Stimulated activated CD8-positive, alpha-beta memory T cell treated with anti-CD3 and anti-CD28 coated beads, Interleukin-15, amount 100 ng/mL, for 48 hours (primary cell): ENCODE measurements at regions not wholly inside any gene's neighbourhood (a gene's known extent, or its start where the extent isn't known, plus 50 kb on each side); places are given as distances from the start of the nearest gene placed in this dataset.

Experiments
- DNase-seq, 2 donors: peaks; one replicate each; pipeline ENCODE4 v3.0.0-alpha.2; 2020; ENCODE audit warnings: low read depth in 2 of 2

DNA sequence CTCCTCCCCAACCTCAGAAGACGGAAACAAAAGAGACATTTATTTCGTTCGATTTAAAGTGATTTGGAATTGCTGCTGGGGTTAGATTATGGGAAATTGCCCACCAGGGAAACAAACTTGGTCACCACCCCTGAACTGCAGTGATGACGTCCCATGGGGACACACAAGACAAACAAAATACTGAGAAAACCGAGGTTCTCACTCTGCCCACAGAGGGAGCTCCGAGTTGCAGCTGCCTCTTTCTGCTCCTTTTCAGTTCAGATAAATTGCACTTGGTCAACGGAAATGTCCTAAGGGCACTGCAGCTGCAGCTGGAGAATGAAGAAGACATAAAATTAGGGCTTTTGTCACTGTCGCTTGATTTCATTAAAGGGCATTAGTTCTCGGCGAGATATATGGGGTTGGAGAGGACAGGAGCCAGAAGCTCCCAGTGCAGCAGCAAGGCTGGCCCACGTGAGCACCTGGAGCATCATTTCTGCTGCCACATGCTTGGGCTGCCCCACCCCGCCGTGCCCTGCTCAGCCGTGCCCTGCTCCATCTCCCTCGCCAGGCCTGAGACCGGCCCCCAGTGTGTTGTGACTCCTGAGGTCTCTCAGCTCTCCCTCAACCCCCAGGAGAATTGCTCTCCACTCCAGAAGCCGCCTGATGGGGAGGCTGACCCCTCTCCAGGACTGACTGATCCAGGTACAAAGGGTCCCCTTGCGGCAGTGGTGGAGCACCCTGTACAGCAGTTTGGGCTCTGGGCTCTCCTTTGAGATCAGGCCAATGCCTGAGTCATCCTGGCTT, 231.7 kb upstream of the AJAP1 start:
- DNase-seq, result no peak

DNA sequence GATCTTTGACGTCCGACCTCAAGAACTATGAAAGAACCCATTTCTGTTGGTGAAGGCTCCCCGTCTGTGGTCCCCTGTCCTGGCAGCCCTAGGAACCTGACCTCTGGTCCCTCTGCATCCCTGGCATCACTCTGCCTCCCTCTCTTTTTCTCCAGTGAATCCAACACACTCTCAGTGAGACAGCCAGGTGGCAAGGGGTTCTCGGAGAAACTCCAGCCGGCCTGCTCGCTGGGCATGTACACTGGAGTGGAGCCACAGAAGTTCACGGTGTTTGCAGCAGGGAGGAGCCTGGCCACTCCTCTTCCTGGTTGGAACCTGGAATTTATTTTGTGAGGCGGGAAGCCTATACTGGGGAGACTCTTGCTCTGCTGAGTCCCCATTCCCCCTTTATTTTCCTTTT, 230.2 kb upstream of the AJAP1 start:
- no peak for DNase-seq

DNA sequence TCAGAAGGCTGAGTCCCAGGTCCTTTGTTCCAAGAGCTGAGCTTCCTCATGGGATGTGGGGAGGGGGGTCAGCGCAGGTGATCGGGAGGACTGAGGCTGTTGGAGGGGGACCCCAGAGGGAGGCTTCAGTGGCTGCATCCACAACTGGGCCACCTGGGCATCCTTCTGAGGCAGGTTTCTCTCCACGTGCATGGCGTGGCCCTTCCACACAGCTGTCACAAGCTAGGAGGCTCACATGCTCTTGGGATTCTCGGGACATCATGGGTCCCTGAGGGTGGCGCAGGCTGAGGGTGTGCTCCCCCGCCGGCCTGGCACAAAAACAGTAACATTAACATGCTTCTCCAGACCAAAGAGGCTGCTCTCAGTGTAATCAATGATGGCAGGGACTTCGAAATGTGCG, 229.6 kb upstream of the AJAP1 start:
- DNase-seq, result no peak

DNA sequence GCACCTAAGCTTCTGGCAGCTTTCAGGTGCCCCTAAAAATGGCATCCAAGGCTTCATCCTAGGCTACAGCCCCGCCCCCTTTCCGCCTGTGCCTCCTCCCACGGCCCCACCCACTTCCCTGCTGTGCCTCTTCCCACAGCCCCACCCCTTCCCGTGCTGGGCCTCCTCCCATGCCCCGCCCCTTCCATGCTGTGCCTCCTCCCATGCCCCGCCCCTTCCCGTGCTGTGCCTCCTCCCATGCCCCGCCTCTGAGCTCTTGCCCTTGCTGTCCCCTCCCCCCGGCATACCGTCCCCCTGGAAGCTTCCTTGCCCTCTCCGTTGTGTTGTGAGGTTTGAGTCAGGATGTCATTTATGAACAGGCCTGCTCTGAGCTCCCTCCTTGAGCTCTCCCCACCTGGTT, 228.5 kb upstream of the AJAP1 start:
- no peak for DNase-seq

DNA sequence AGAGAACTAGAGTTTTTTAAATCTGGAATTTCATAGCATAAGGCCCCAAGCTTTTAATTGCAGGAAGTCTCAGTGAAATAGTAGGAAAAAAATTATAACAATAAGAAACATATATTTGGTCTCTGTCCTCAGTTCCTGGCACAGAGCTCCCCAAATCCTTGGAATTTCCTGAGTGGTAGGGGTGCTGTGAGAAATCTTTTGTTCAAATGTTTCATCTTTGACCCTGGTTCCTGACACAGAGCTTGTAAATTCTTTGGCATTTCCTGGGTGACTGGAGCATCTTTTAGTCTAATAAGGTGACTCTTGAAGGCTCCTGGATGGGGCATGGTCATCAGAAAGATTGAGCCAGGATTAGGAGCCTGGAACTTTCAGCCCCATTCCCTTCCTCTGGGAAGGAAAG, 225.7 kb upstream of the AJAP1 start:
- no peak for DNase-seq

DNA sequence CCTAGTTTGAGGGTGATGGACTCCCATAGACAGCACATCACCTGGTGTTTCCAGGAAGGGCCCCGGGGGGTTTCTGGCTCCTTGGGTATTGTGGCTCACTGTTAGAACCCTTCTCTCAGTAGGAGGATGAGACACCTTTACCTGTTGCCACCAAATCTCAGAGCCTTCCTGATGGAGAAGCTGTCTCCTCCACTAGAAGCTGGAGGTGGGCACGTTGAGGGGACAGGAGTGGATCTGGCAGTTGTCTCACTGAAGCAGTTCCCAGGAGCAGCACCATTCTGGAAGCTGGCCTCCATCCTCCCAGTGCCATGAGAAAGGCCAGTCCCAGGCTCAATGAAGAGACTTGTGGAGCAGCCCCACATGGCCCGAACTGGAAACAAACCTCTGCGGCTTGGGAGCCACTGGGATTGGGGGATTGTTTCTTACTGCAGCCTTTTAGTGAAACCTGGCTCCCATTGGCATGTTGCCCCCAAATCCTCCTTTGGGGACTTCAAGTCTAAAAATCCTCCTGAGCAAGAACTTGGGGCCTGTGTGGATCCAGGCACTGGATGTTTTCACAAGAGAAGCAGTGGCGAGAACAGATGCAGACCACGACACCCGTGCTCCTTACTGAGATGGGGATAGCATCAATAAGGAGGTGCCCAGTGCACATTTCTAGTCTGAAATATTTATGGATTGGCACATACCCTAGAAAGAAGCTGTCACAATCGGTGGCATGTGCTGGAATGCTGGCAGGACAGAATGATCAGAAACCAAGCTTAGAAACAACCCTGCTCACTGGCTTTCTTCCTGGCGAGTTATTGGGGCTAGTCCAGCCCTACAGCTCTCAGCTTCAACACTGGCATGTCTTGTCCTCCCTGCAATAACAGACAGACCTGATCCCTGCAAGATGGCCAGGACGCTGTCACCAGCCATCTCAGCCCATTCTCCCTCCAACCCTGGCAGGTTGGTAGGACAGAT, 223.7 kb upstream of the AJAP1 start:
- DNase-seq, result no peak

DNA sequence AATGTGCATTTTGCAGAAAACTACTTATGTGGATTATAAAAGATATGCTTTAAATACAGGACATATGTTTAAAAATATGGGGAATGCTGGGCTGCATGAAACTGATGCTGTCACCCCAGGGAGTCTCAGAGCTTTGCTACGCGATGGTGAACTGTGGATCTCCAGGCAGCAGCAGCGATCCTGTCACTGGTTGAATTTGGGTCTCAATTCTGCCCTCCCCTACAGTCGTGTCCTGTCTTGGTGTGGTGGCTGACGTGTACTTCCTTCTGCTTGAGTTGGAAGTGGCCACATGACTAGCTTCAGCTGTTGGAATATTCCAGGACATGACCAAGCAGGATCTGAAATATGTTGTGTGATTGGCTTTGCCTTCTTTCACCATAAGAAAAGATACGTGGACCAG, 222.9 kb upstream of the AJAP1 start:
- no peak for DNase-seq

DNA sequence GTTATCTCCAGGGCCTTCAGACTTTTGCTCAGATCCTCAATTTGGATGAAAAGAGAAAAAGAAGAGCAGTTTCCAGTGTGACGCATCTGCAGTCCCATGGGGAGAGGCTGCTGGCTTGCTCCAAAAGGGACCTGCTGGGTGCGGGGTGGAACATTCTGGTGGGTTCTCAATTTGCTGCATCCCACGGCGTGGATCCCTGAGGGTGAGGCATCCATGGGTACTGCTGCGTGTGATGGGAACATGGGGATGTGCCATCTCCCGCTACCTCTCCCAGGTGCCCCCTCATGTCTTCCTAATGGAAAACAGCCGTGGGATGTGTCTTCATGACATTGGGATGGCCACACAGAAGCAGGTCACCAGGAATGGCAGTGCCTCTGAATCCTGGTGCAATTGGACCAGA, 221.3 kb upstream of the AJAP1 start:
- no peak for DNase-seq

DNA sequence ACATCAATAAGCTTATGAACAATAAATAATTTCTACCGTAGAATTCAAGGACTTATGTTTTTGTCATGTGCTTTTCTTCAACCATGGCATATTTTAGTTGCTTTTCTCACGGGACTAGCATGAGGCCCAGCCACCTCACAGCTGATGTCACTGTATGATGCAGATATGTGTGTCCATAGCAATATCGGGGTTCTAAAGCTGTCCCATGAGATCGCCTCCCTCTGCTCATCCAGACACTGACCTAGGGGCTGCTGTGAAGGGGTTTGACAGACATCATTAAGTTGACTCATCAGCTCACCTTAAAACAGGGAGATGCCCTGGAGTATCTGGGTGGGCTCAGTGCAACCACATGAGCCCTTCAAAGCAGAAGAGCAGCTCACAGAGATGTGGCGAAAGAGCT, 210.3 kb upstream of the AJAP1 start:
- DNase-seq, result no peak

DNA sequence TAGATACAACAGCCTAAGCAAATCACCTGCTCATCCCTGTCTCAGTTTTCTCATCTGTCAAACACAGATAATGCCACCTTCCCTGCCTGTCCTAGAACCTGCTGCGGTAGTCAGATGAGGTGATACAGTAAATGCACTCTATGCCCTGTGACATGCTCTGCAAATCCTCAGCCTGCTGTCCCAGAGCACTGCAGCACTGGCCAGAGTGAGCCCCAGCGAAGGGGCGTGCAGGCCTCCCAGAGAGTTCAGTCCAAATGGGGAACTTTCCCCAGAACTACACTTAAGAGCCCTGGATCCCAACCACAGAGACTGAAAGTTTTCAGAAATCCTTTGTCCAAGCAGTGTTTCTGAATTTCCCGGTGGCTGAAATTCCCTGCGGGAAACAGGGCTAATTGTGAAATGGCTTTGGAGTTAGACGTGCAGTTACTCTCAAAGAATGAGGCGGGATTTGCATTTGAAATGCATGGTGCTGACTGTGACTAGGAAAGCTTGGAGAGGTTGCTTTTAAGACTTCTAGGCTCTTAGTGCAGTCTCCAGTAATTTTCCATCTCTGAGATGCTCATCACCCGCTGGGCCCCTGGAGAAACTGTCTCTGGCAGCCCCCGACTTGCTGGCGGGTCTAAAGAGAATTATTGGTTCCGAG, 206.5 kb upstream of the AJAP1 start:
- no peak for DNase-seq

DNA sequence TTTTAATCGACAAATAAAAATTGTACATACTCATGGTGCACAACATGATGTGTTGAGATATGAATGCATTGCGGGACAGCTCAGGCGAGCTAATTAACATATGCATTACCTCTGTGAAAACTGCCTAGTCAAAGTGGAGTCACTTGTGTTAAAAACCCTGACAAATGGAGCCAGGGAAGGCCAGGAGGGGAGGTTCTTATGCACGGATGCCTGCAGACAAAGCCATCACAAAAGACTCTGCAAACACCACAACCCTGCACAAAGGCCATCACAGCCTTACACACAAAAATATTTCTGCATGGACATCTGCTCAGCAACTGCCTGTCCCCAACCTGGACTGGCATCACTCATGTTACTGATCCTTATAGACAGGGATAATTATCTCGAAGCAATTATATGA, 204.4 kb upstream of the AJAP1 start:
- no peak for DNase-seq

DNA sequence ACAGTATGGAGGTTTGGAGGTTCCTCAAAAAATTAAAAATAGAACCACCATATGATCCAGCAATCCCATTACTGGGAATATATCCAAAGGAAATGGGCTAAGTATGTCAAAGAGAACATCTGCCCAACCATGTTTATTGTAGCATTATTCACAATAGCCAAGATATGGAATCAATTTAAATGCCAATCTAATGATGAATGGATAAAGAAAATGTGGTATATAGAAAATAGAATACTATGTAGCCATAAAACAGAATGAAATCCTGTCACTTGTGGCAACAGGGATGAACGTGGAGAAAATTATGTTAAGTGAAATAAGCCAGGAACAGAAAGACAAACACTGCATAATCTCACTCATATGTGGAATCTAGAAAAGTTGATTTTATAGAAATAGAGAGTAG, 201.7 kb upstream of the AJAP1 start:
- DNase-seq, result no peak

DNA sequence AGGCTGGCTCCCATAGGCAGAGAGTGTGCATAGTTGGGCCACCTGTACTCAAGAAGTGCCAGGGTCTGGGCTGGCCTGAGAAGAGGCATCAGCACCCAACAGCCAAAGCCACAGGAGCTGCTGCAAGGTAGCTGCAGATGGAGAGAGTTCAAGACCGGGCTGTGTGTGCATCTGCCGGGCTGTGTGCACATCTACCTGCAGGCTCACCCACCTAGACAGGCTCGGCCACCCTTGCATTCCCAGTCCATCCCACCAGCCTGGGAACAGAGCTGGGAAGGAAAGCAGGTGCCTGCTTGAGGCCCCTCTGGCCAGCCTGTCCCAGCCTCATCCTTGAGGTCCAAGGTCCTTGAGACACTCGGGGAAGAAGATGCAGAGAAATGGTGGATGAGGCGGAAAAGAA, 194.4 kb upstream of the AJAP1 start:
- DNase-seq, result no peak

DNA sequence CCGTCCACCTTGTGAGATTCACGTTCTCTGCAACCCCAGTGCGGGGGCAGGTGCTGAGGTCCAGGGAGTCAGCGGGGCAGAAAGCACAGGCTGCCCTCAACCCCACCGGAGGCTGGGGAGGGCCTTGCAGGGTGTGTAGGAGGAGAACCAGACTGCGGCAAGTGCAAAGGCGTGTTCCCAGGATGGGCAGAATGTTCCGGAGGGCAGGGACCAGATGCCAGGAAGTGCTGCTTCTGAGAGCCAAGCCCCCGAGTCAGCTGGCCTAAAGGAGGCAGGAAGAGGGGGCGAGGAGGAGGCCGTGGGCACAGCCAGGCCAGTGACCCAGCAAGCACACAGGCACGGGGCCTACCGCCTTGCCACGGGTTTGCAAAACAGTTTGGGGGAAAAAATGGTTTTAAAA, 193.8 kb upstream of the AJAP1 start:
- DNase-seq, result no peak

DNA sequence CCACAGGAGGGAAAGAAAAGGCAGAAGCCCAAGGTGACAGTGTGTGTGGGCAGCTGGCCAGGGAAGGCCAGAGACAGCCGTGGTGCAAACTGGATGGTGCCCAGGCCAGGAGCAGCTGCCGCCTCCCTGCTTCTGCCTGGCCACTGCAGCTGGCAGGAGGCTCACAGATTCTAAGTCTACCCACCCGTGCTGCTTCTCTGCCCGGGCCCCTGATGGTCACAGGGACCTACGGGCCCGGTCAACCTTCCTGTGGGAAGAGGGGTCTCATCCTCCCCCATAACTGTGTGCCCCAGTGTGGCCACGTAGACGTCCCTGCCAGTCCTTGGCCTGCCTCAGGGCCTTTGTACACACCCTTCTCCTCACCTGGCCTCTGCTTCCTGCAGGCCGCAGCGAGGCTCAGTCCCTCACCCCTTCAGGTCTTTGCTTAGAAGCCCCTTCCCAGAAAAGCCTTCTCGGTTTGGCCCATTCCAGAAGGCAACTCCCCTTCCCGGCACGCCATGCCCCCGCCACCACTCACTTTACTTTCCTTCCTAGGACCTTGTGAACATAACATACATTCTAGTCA, 192.6 kb upstream of the AJAP1 start:
- DNase-seq, result no peak

DNA sequence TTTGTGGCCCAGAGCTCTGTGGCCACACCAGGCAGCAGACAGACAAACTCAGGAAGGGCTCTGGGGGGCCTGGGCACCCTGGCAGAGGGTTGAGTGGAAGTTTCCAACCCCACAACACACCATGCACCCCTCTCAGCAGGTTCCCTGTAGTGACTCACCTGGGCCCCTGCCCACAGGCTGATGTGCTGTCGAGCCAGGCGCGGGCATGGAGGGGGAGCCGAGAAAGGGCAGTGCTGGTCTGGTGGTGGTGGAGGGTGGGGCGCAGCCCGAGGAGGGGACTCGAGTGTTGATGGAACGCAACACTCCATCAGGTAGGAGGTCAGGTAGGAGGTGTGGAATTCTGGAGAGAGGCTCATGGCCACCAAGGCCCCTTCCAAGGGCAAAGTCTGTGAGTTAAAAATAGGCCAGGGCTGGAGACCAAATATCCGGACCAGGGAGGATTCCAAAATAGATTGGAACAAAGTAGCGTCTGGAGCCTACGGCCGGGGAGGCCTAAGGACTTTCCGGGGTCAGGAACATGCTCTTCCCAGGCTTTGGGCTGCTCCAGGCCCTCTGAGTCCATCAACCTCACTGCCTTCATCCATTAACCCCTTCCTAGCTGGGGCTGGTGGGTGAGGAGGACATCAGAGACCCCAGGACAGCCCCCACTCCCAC, 191.5 kb upstream of the AJAP1 start:
- no peak for DNase-seq

DNA sequence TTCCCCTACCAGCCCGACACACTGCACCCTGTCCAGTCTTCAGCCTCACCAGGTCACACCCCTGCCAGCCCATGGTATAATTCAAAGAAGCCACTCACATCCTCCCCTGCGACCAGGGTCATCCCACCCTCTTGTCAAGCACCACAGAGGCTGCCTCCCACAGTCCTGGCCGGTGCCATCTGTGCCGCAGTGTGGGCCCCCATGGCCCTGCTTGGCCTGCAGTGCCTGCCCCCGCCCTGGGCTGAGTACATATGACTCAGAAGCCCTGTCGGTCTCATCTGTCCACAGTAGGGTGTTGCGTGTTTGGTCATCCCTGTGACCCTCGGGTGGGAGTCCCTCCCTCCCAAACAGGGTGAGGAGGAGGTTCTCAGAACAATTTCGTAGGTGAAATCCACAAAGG, 190.8 kb upstream of the AJAP1 start:
- no peak for DNase-seq

DNA sequence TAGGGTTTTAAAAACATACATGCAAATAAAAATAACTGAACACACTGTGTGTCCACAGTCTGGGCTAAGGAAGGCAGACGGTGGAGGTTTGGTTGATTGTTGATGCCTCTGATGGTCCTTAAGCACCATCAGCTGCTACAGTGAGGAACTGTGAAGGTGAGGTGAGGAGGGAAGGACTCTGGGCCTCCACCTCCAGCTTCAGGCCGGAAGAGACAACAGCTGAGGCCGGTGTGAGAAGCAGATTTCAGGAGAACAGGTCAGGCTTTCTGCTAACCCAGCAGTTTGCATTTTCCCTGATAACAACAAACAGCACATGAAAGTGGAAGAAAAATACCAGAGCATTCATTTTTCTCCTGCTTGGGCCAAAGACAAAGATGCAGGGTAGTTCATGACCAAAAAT, 189.9 kb upstream of the AJAP1 start:
- no peak for DNase-seq

DNA sequence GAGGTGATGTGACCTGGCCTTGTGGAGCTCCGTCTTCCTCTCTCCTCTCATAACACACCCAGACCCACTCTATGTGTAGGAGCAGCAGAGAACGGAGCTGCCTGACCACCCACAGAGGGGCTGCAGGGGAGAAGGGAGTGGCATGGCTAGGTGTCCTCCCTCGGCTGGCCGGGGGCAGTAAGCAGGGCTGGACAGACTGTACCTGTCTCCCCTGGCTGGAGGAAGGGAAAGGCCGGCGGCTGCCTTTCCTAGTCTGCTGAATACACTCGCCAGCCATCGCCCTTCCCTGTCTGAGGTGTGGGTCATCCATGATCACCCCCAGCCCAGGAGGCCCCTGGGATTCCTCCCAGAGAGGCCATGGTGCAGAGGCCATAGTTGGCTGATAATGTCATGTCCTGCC, 187.2 kb upstream of the AJAP1 start:
- no peak for DNase-seq

DNA sequence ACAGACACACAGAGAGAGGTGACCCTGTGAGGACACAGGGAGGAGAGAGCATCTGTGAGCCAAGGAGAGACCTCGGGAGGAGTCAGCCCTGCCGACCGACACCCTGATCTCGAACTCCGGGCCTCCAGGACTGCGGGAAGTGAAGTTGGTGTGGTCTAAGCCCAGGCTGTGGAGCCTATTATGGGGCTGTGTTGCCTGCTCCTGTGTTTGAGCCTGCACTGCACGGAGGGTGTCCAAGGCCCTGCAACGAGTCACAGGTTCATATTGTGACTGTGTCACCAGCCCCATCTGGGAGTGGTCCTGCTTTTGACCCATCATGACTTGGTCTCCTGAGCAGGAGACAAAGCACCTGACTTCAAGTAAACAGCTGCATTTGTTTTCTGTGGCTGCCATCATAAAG, 186.0 kb upstream of the AJAP1 start:
- no peak for DNase-seq

DNA sequence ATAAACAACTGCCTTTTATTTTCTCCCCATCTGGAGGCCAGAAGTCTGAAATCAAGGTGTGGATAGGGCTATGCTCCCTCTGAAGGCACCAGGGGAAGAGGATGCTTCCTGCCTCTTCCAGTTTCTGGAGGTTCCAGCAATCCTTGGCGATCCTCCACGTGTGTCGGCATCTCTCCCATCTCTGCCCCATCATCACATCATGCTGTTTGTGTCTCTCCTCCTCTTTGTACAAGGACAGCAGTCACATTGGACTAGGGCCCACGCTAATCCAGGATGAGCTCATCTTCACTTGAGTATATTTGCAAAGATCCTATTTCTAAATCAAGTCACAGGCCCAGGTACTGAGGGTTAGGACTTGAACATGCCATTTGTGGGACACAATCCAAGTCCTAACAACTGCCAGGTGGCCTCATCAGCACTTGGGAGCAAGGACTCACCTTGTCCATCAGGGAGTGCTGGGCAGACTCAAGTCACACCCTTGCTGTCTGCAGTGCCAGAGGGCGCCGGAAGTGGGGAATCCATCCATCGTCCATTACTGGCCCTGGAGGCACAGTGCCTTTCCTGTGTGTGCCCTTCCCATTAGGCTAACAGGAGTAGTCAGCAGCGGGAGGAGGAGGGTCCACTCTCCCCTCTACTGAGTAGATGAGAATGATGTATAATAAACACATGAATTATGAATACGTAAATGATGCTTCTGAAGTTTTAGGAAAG, 185.4 kb upstream of the AJAP1 start:
- no peak for DNase-seq
